ENCODE measurements at regions not wholly inside any gene's neighbourhood (a gene's known extent, or its start where the extent isn't known, plus 50 kb on each side); places are given as distances from the start of the nearest gene placed in this dataset.
A peak's percentile ranks its signal among the peaks of the same experiment; 100 is the strongest.

- 95 to 97% (median 95%) methylated on average over 4 of the region's 4 CpGs for WGBS, 3 donors
- Histone ChIP-seq H3K9me3 (no peaks in the 10 kb centered on the region), H3K36me3 (no peaks in the 10 kb centered on the region), H3K27ac (no peak overlapping the region), H3K4me3 (no peak overlapping the region), H3K27me3 (no peaks in the 10 kb centered on the region), H3K4me1 (ENCODE audit: insufficient read depth) (no peaks in the 10 kb centered on the region)
- TF ChIP-seq CTCF (IDR thresholded peaks at IDR 0.05), result no peak
- intact Hi-C loops (cut with DNase I), result no loop called here
- DNase-seq, result no peak
Observed at GRCh38 chr22:48715511-48715910, 1112.2 kb downstream of the BRD1 start.

- TF ChIP-seq EP300 (IDR thresholded peaks at IDR 0.05), result no peak
- TF ChIP-seq CTCF (IDR thresholded peaks at IDR 0.05), result no peak
- no peaks in the 10 kb centered on the region for H3K4me1 ChIP-seq (ENCODE audit: insufficient read depth)
- no peaks in the 10 kb centered on the region for H3K27me3 ChIP-seq
- DNase-seq, result no peak
- H3K27ac ChIP-seq, result no peak overlapping the region
- intact Hi-C loops (cut with DNase I), result no loop called here
- H3K36me3 ChIP-seq, result no peaks in the 10 kb centered on the region
- H3K4me3 ChIP-seq, result no peak overlapping the region
- no peaks in the 10 kb centered on the region for H3K9me3 ChIP-seq
- WGBS, 3 donors, result 95 to 97% (median 96%) methylated on average over 9 of the region's 9 CpGs
Observed at GRCh38 chr22:48714231-48714630, 1113.4 kb downstream of the BRD1 start.

GRCh38 chr22:48713272-48714205, 1114.1 kb downstream of the BRD1 start:
- no peaks in the 10 kb centered on the region for H3K9me3 ChIP-seq
- no peak for DNase-seq
- H3K27ac ChIP-seq, result no peak overlapping the region
- no peaks in the 10 kb centered on the region for H3K36me3 ChIP-seq
- no peaks in the 10 kb centered on the region for H3K4me1 ChIP-seq (ENCODE audit: insufficient read depth)
- H3K4me3 ChIP-seq, result no peak overlapping the region
- no peaks in the 10 kb centered on the region for H3K27me3 ChIP-seq
- intact Hi-C loops (cut with DNase I), result no loop called here
- no peak for TF ChIP-seq CTCF (IDR thresholded peaks at IDR 0.05)
- no peak for TF ChIP-seq POLR2A (IDR thresholded peaks at IDR 0.05)
- no peak for TF ChIP-seq EP300 (IDR thresholded peaks at IDR 0.05)
- WGBS, 3 donors, result 86 to 87% (median 87%) methylated on average over 37 to 38 of the region's 38 CpGs

GRCh38 chr22:48712558-48713271, 1115.0 kb downstream of the BRD1 start:
- peak in 1 of 5 donors; percentile 14 for DNase-seq
- intact Hi-C loops (cut with DNase I), result no loop called here
- Histone ChIP-seq H3K9me3 (no peaks in the 10 kb centered on the region), H3K4me3 (no peak overlapping the region), H3K36me3 (no peaks in the 10 kb centered on the region), H3K4me1 (ENCODE audit: insufficient read depth) (no peaks in the 10 kb centered on the region), H3K27ac (no peak overlapping the region), H3K27me3 (no peaks in the 10 kb centered on the region)
- 69 to 74% (median 70%) methylated on average over 16 of the region's 16 CpGs for WGBS, 3 donors
- no peak for TF ChIP-seq CTCF (IDR thresholded peaks at IDR 0.05)
- no peak for TF ChIP-seq POLR2A (IDR thresholded peaks at IDR 0.05)
- no peak for TF ChIP-seq EP300 (IDR thresholded peaks at IDR 0.05)
